Large intestine (tissue), 3 donors: ENCODE measurements at regions not wholly inside any gene's neighbourhood (a gene's known extent, or its start where the extent isn't known, plus 50 kb on each side); places are given as distances from the start of the nearest gene placed in this dataset.
"Not testable (repeated sequence)": the region's sequence is repeated elsewhere in the genome, so short reads cannot be mapped to it uniquely, and the experiment has no call there.

ENCODE experiments used
- DNase-seq, 2 donors: peaks; one replicate each; pipeline versions ENCODE4 v3.0.0 to v3.0.0-alpha.2; 2013
- H3K27ac ChIP-seq: one replicate; pipeline ENCODE4 v1.5.1; 2013; ENCODE audit warnings: low read length
- H3K27me3 ChIP-seq: 2 replicates; pipeline ENCODE4 v1.6.1; 2013; ENCODE audit warnings: low read length; ENCODE audit not compliant: control insufficient read depth, insufficient read depth
- H3K36me3 ChIP-seq: 2 replicates; pipeline ENCODE4 v1.6.1; 2013; ENCODE audit warnings: low read length; ENCODE audit not compliant: control insufficient read depth, insufficient read depth
- H3K4me1 ChIP-seq: one replicate; pipeline ENCODE4 v1.6.1; 2013; ENCODE audit warnings: low read length; ENCODE audit not compliant: control insufficient read depth, insufficient read depth
- H3K4me3 ChIP-seq: one replicate; pipeline ENCODE4 v1.5.1; 2013; ENCODE audit warnings: low read length
- H3K9me3 ChIP-seq: one replicate; pipeline ENCODE4 v1.6.1; 2013; ENCODE audit warnings: mild to moderate bottlenecking, low read depth, low read length, moderate library complexity; ENCODE audit not compliant: control insufficient read depth
- WGBS: methylation state at CpG from one replicate; pipeline ENCODE4 v1.1.5; 2013; ENCODE audit warnings: low lambda C conversion rate; ENCODE audit not compliant: insufficient coverage; 5-methylcytosine and 5-hydroxymethylcytosine counted together

- no peaks in the 10 kb centered on the region for H3K9me3 ChIP-seq
- H3K27me3 ChIP-seq: no peaks in the 10 kb centered on the region
- no peak overlapping the region for H3K4me3 ChIP-seq
- WGBS: 96% methylated on average over 3 of the region's 17 CpGs
- no peak for DNase-seq
- H3K27ac ChIP-seq: no peak overlapping the region
- no peaks in the 10 kb centered on the region for H3K36me3 ChIP-seq
- H3K4me1 ChIP-seq: no peaks in the 10 kb centered on the region
These were observed 79.0 kb upstream of the CDH7 start for GRCh38 chr18:65671621-65672415.

GRCh38 chr18:65670145-65670544 is 80.7 kb upstream of the CDH7 start:
- not testable (repeated sequence) for H3K9me3 ChIP-seq, H3K36me3 ChIP-seq, H3K27me3 ChIP-seq, H3K27ac ChIP-seq, DNase-seq, H3K4me3 ChIP-seq, H3K4me1 ChIP-seq
- 100% methylated on average over 1 of the region's 3 CpGs for WGBS

- 38% methylated on average over 1 of the region's 1 CpG for WGBS
- Histone ChIP-seq H3K36me3 (no peaks in the 10 kb centered on the region), H3K9me3 (no peaks in the 10 kb centered on the region), H3K27me3 (no peaks in the 10 kb centered on the region), H3K4me3 (no peak overlapping the region), H3K27ac (no peak overlapping the region), H3K4me1 (no peaks in the 10 kb centered on the region)
- no peak for DNase-seq
These were observed 89.4 kb upstream of the CDH7 start for GRCh38 chr18:65661391-65661790.

GRCh38 chr18:65659912-65660311 is 90.9 kb upstream of the CDH7 start:
- WGBS: 100% methylated on average over 1 of the region's 1 CpG

GRCh38 chr18:65659312-65659711 is 91.5 kb upstream of the CDH7 start:
- H3K36me3 ChIP-seq: no peaks in the 10 kb centered on the region
- H3K4me3 ChIP-seq: no peak overlapping the region
- no peak for DNase-seq
- H3K9me3 ChIP-seq: no peaks in the 10 kb centered on the region
- H3K27ac ChIP-seq: no peak overlapping the region
- no peaks in the 10 kb centered on the region for H3K4me1 ChIP-seq
- no peaks in the 10 kb centered on the region for H3K27me3 ChIP-seq

More at GRCh38 chr18:65659912-65660311, 90.9 kb upstream of the CDH7 start:
- no peak for DNase-seq
- Histone ChIP-seq H3K36me3 (no peaks in the 10 kb centered on the region), H3K4me1 (no peaks in the 10 kb centered on the region), H3K9me3 (no peaks in the 10 kb centered on the region), H3K27ac (no peak overlapping the region), H3K4me3 (no peak overlapping the region), H3K27me3 (no peaks in the 10 kb centered on the region)

- Histone ChIP-seq H3K27me3 (no peaks in the 10 kb centered on the region), H3K27ac (no peak overlapping the region), H3K4me3 (no peak overlapping the region), H3K4me1 (no peaks in the 10 kb centered on the region), H3K9me3 (no peaks in the 10 kb centered on the region), H3K36me3 (no peaks in the 10 kb centered on the region)
- 100% methylated on average over 1 of the region's 4 CpGs for WGBS
- no peak for DNase-seq
These were observed 99.6 kb upstream of the CDH7 start for GRCh38 chr18:65651192-65651591.

- DNase-seq: no peak
- no peaks in the 10 kb centered on the region for H3K4me1 ChIP-seq
- WGBS: 100% methylated on average over 1 of the region's 2 CpGs
- H3K27me3 ChIP-seq: no peaks in the 10 kb centered on the region
- no peak overlapping the region for H3K27ac ChIP-seq
- H3K9me3 ChIP-seq: no peaks in the 10 kb centered on the region
- no peaks in the 10 kb centered on the region for H3K36me3 ChIP-seq
- H3K4me3 ChIP-seq: no peak overlapping the region
These were observed 118.6 kb upstream of the CDH7 start for GRCh38 chr18:65632236-65632635.

- Histone ChIP-seq H3K27ac (no peak overlapping the region), H3K9me3 (no peaks in the 10 kb centered on the region), H3K27me3 (no peaks in the 10 kb centered on the region), H3K4me1 (no peaks in the 10 kb centered on the region), H3K4me3 (no peak overlapping the region), H3K36me3 (no peaks in the 10 kb centered on the region)
- no CpG with 5 or more reads among the region's 1 CpG for WGBS
- no peak for DNase-seq
These were observed 119.0 kb upstream of the CDH7 start for GRCh38 chr18:65631766-65632165.

- no peaks in the 10 kb centered on the region for H3K9me3 ChIP-seq
- no peak overlapping the region for H3K27ac ChIP-seq
- no peak overlapping the region for H3K4me3 ChIP-seq
- DNase-seq: no peak
- H3K27me3 ChIP-seq: no peaks in the 10 kb centered on the region
- H3K36me3 ChIP-seq: no peaks in the 10 kb centered on the region
- no peaks in the 10 kb centered on the region for H3K4me1 ChIP-seq
- WGBS: no CpG with 5 or more reads among the region's 1 CpG
These were observed 122.4 kb upstream of the CDH7 start for GRCh38 chr18:65628390-65628789.

GRCh38 chr18:65623676-65624075 is 127.1 kb upstream of the CDH7 start:
- Histone ChIP-seq H3K27ac (no peak overlapping the region), H3K4me3 (no peak overlapping the region), H3K27me3 (no peaks in the 10 kb centered on the region), H3K4me1 (no peaks in the 10 kb centered on the region), H3K9me3 (no peaks in the 10 kb centered on the region), H3K36me3 (no peaks in the 10 kb centered on the region)
- 57% methylated on average over 1 of the region's 6 CpGs for WGBS
- no peak for DNase-seq

GRCh38 chr18:65622436-65622835 is 128.4 kb upstream of the CDH7 start:
- Histone ChIP-seq H3K27ac (no peak overlapping the region), H3K4me3 (no peak overlapping the region), H3K27me3 (no peaks in the 10 kb centered on the region), H3K4me1 (no peaks in the 10 kb centered on the region), H3K36me3 (no peaks in the 10 kb centered on the region), H3K9me3 (no peaks in the 10 kb centered on the region)
- DNase-seq: no peak
- 80% methylated on average over 3 of the region's 4 CpGs for WGBS
